Sciatic nerve (tissue), 2 donors: ENCODE measurements at regions not wholly inside any gene's neighbourhood (a gene's known extent, or its start where the extent isn't known, plus 50 kb on each side); places are given as distances from the start of the nearest gene placed in this dataset.

Experiments used
- ATAC-seq: fragments of 200-7000 bp; cut with Tn5 transposase; one replicate; pipeline ENCODE4 v1.9.1; 2020; ENCODE audit warnings: mild to moderate bottlenecking, moderate library complexity
- DNase-seq: peaks from one replicate; pipeline ENCODE4 v3.0.0-alpha.2; 2020; ENCODE audit warnings: low spot score
- intact Hi-C: fragments of 100-400 bp; cut with DNase I; formaldehyde crosslinking; loops from one replicate; pipeline ENCODE4 v1.14.2; 2022
- donor health status: DM: no; HTN: no; CAD: no.
- donor health status: DM: no; HTN: no; CAD: no.

GRCh38 chr5:67249590-67249895 is 52.9 kb upstream of the CD180 start:
- ATAC-seq (no peak), DNase-seq (no peak)
- intact Hi-C loops: no loop called here

GRCh38 chr5:67248703-67249589 is 52.3 kb upstream of the CD180 start:
- ATAC-seq (peak; percentile 80), DNase-seq (no peak)
- intact Hi-C loops: no loop called here

- DNase-seq (no peak), ATAC-seq (no peak)
- intact Hi-C loops: no loop called here
Measured at GRCh38 chr5:67246546-67247268, 50.1 kb upstream of the CD180 start.
